HCT116 (cell line): ENCODE measurements at regions not wholly inside any gene's neighbourhood (a gene's known extent, or its start where the extent isn't known, plus 50 kb on each side); places are given as distances from the start of the nearest gene placed in this dataset.

Experiments
- ATAC-seq: fragments of 200-7000 bp; cut with Tn5 transposase; 2 replicates; pipeline ENCODE4 v1.9.1; 2020; ENCODE audit warnings: mild to moderate bottlenecking, moderate library complexity
- BruUV-seq: library from RNA; stranded (reverse); fragments of 400-500 nt; replicated peaks from 2 replicates; lab custom pipeline; 2021; lab: Mats Ljungman, UMichigan
- CTCF ChIA-PET: fragments of 300-600 bp; sonication (Branson Sonifier 250); formaldehyde crosslinking; loops from one replicate; lab custom pipeline; 2021; ENCODE audit warnings: antibody characterized with exemption; lab: Charles Lee
- POLR2A ChIA-PET: fragments of 300-600, 350-600 bp; sonication (Branson Sonifier 250); formaldehyde crosslinking; loops from one replicate; lab custom pipeline; 2021; ENCODE audit warnings: antibody characterized with exemption; lab: Charles Lee
- RAD21 ChIA-PET, 2 experiments: fragments of 300-600 bp; sonication (Branson Sonifier 250); formaldehyde crosslinking; loops; one replicate each; lab custom pipeline; 2023; ENCODE audit warnings: low total read pairs in 2 of 2; ENCODE audit not compliant: uncharacterized antibody in 2 of 2, unreplicated experiment in 2 of 2, low non-redundant PET in 1 of 2; lab: Charles Lee
- DNase-seq: peaks from one replicate; pipeline ENCODE4 v3.0.0-alpha.2; 2010; ENCODE audit warnings: low read depth, low spot score
- H2AFZ ChIP-seq: fragments of 200-600 bp; shearing (Covaris generic), sonication (generic); 2 replicates; pipeline ENCODE4 v1.6.1; 2017; ENCODE audit warnings: low read depth, mixed run types, mixed read lengths, antibody characterized with exemption, low read length; ENCODE audit not compliant: poor library complexity, severe bottlenecking
- H3K27ac ChIP-seq: 2 replicates; pipeline ENCODE4 v1.5.1; 2012; ENCODE audit warnings: low read depth, low read length
- H3K27me3 ChIP-seq: fragments of 200-600 bp; sonication (generic); 2 replicates; pipeline ENCODE4 v1.6.1; 2016; ENCODE audit warnings: mixed run types, low read length, mixed read lengths; ENCODE audit not compliant: insufficient read depth
- H3K36me3 ChIP-seq, 2 experiments: fragments of 200-500 bp in 1 of 2; fragments of 200-600 bp in 1 of 2; sonication (Bioruptor generic) in 1 of 2; sonication (generic) in 1 of 2; 2 replicates each; pipeline versions ENCODE4 v1.5.1 to v1.6.1; 2014 to 2016; ENCODE audit warnings: low read length in 2 of 2, inconsistent platforms in 1 of 2, mixed read lengths in 1 of 2, mixed run types in 1 of 2; ENCODE audit not compliant: insufficient read depth in 2 of 2, control insufficient read depth in 1 of 2
- H3K4me1 ChIP-seq, 2 experiments: fragments of 200-600 bp in 1 of 2; sonication (generic) in 1 of 2; 2 replicates each; pipeline versions ENCODE4 v1.5.1 to v1.6.1; 2012 to 2017; ENCODE audit warnings: low read length in 2 of 2, inconsistent platforms in 1 of 2, mild to moderate bottlenecking in 1 of 2, mixed read lengths in 1 of 2, mixed run types in 1 of 2, moderate library complexity in 1 of 2; ENCODE audit not compliant: insufficient read depth in 2 of 2, control insufficient read depth in 1 of 2
- H3K4me2 ChIP-seq: fragments of 200-600 bp; sonication (generic); 2 replicates; pipeline ENCODE4 v1.6.1; 2017; ENCODE audit warnings: mixed run types, low read length, mixed read lengths
- H3K4me3 ChIP-seq, 2 experiments: fragments of 200-600 bp in 1 of 2; sonication (generic) in 1 of 2; replicated peaks in 1 of 2; 2 replicates each; pipeline ENCODE4 v1.5.1; 2011 to 2016; ENCODE audit warnings: low read length in 2 of 2, control low read depth in 1 of 2, low read depth in 1 of 2, mild to moderate bottlenecking in 1 of 2, mixed read lengths in 1 of 2, mixed run types in 1 of 2
- H3K79me2 ChIP-seq: fragments of 200-600 bp; sonication (generic); 2 replicates; pipeline ENCODE4 v1.6.1; 2017; ENCODE audit warnings: mild to moderate bottlenecking, mixed run types, low read length, moderate library complexity, mixed read lengths; ENCODE audit not compliant: insufficient read depth
- H3K9ac ChIP-seq: fragments of 200-600 bp; sonication (generic); 2 replicates; pipeline ENCODE4 v1.6.1; 2016; ENCODE audit warnings: low read length, mixed read lengths
- H3K9me2 ChIP-seq: fragments of 200-600 bp; sonication (generic), shearing (Covaris generic); 2 replicates; pipeline ENCODE4 v1.6.1; 2017; ENCODE audit warnings: mixed run types, mild to moderate bottlenecking, moderate library complexity; ENCODE audit not compliant: insufficient read depth
- H3K9me3 ChIP-seq, 2 experiments: fragments of 200-500 bp in 1 of 2; fragments of 200-600 bp in 1 of 2; sonication (Bioruptor generic) in 1 of 2; sonication (generic) in 1 of 2; 2 replicates each; pipeline ENCODE4 v1.6.1; 2014 to 2017; ENCODE audit warnings: low read length in 2 of 2, mixed read lengths in 2 of 2, inconsistent platforms in 1 of 2, low read depth in 1 of 2, mild to moderate bottlenecking in 1 of 2, mixed run types in 1 of 2, moderate library complexity in 1 of 2; ENCODE audit not compliant: control insufficient read depth in 1 of 2, insufficient read depth in 1 of 2
- H4K20me1 ChIP-seq: fragments of 200-600 bp; sonication (generic), shearing (Covaris generic); 2 replicates; pipeline ENCODE4 v1.6.1; 2017; ENCODE audit warnings: mixed run types, mild to moderate bottlenecking, moderate library complexity; ENCODE audit not compliant: insufficient read depth
- ATF3 ChIP-seq: IDR thresholded peaks from 2 replicates; pipeline ENCODE4 v1.6.1; 2012
- CTCF ChIP-seq, 3 experiments: fragments of 200-600 bp in 1 of 3; sonication (generic) in 1 of 3; IDR thresholded peaks in 2 of 3; conservative IDR thresholded peaks in 1 of 3; 2 replicates each; pipeline ENCODE4 v1.5.1; 2012 to 2017; ENCODE audit warnings: low read depth in 2 of 3, low read length in 2 of 3, antibody characterized with exemption in 1 of 3, borderline replicate concordance in 1 of 3, control low read depth in 1 of 3, mild to moderate bottlenecking in 1 of 3, mixed read lengths in 1 of 3, mixed run types in 1 of 3, moderate library complexity in 1 of 3; ENCODE audit not compliant: insufficient read depth in 1 of 3
- EGR1 ChIP-seq: IDR thresholded peaks from 2 replicates; pipeline ENCODE4 v1.6.1; 2012; ENCODE audit warnings: low read depth
- EZH2phosphoT487 ChIP-seq: fragments of 200-600 bp; IDR thresholded peaks from 2 replicates; pipeline ENCODE4 v1.6.1; 2018; ENCODE audit warnings: antibody characterized with exemption, borderline replicate concordance
- JUND ChIP-seq: IDR thresholded peaks from 2 replicates; pipeline ENCODE4 v1.6.1; 2012
- MAX ChIP-seq: IDR thresholded peaks from 2 replicates; pipeline ENCODE4 v1.6.1; 2012
- POLR2A ChIP-seq: IDR thresholded peaks from 2 replicates; pipeline ENCODE4 v1.7.0; 2011; ENCODE audit warnings: borderline replicate concordance; ENCODE audit not compliant: insufficient read depth, insufficient read length; ENCODE audit errors: extremely low read depth
- POLR2AphosphoS5 ChIP-seq: IDR thresholded peaks from 2 replicates; pipeline ENCODE4 v1.6.1; 2011; ENCODE audit warnings: mild to moderate bottlenecking, low read depth, low read length, moderate library complexity
- RAD21 ChIP-seq: IDR thresholded peaks from 2 replicates; pipeline ENCODE4 v1.6.1; 2012; ENCODE audit warnings: low read depth, mild to moderate bottlenecking
- SP1 ChIP-seq: IDR thresholded peaks from 2 replicates; pipeline ENCODE4 v1.6.1; 2012; ENCODE audit warnings: low read depth
- SRF ChIP-seq: IDR thresholded peaks from 2 replicates; pipeline ENCODE4 v1.6.1; 2012; ENCODE audit warnings: low read depth
- ZBTB33 ChIP-seq: IDR thresholded peaks from 2 replicates; pipeline ENCODE4 v1.6.1; 2011; ENCODE audit warnings: mild to moderate bottlenecking, low read length, moderate library complexity; ENCODE audit not compliant: insufficient replicate concordance; ENCODE audit errors: extremely low read depth
- ZFX ChIP-seq: fragments of 450-650 bp; IDR thresholded peaks from 2 replicates; pipeline ENCODE4 v1.6.1; 2017
- ZNF274 ChIP-seq: fragments of 200-500 bp; sonication (Bioruptor generic); IDR thresholded peaks from 2 replicates; pipeline ENCODE4 v1.6.1; 2014; ENCODE audit warnings: mild to moderate bottlenecking, low read depth, low read length, inconsistent platforms
- intact Hi-C: fragments of 100-400 bp; cut with micrococcal nuclease; formaldehyde crosslinking; loops from 2 replicates; pipeline ENCODE4 v1.10.0; 2022

GRCh38 chr9:2461892-2462291 lies 159.7 kb upstream of the VLDLR start:
- ATAC-seq: no peak
- Histone ChIP-seq H3K9ac (no peak overlapping the region), H3K27me3 (peaks cover 26% of the 10 kb centered on the region; the same call in 1 of the 2 replicates), H3K4me1 (peaks cover 8 to 13% of the 10 kb centered on the region in 2 experiments; a peak in 3 of 4 replicates), H2AFZ (no peak overlapping the region), H3K9me3 (no peaks in the 10 kb centered on the region), H3K79me2 (no peaks in the 10 kb centered on the region), H3K36me3 (no peaks in the 10 kb centered on the region), H3K4me2 (no peak overlapping the region), H3K4me3 (no peak overlapping the region), H3K27ac (no peak overlapping the region), H3K9me2 (no peaks in the 10 kb centered on the region), H4K20me1 (no peaks in the 10 kb centered on the region)
- BruUV-seq: no TSS peak
- intact Hi-C loops: no loop called here
- ChIA-PET POLR2A (no interaction called here), RAD21 (no interaction called here), CTCF (no interaction called here)
- DNase-seq: no peak
- TF ChIP-seq EGR1 (no peak), RAD21 (no peak), MAX (no peak)

GRCh38 chr9:2464624-2465023 lies 157.0 kb upstream of the VLDLR start:
- H3K36me3 ChIP-seq: no peaks in the 10 kb centered on the region
- no peaks in the 10 kb centered on the region for H3K79me2 ChIP-seq
- CTCF ChIA-PET: no interaction called here
- POLR2A ChIA-PET: no interaction called here
- no peak overlapping the region for H3K9ac ChIP-seq
- H3K4me2 ChIP-seq: no peak overlapping the region
- ATAC-seq: no peak
- peaks cover 8 to 13% of the 10 kb centered on the region in 2 experiments; a peak in 3 of 4 replicates for H3K4me1 ChIP-seq
- RAD21 ChIA-PET: no interaction called here
- H3K27ac ChIP-seq: no peak overlapping the region
- H3K27me3 ChIP-seq: peaks cover 22% of the 10 kb centered on the region; the same call in 1 of the 2 replicates
- H3K9me3 ChIP-seq: no peaks in the 10 kb centered on the region
- no peak overlapping the region for H3K4me3 ChIP-seq
- no peak overlapping the region for H2AFZ ChIP-seq
- no peaks in the 10 kb centered on the region for H4K20me1 ChIP-seq
- intact Hi-C loops: no loop called here
- H3K9me2 ChIP-seq: no peaks in the 10 kb centered on the region
- no peak for TF ChIP-seq POLR2AphosphoS5
- TF ChIP-seq CTCF (IDR thresholded peaks at IDR 0.05 in 2 of 3, conservative IDR thresholded peaks at IDR 0.05 in 1 of 3; ENCODE audit: borderline replicate concordance in 1 of 3, insufficient read depth in 1 of 3, low read depth in 2 of 3, low read length in 2 of 3): no peak
- TF ChIP-seq JUND: no peak
- no peak for TF ChIP-seq ZFX
- no peak for TF ChIP-seq ATF3
- TF ChIP-seq ZBTB33: no peak
- TF ChIP-seq SRF: no peak
- no peak for TF ChIP-seq POLR2A
- no peak for TF ChIP-seq ZNF274
- no peak for TF ChIP-seq RAD21
- TF ChIP-seq MAX: no peak
- TF ChIP-seq SP1: no peak
- no peak for TF ChIP-seq EZH2phosphoT487
- TF ChIP-seq, all 23 proteins: peak for 0
- no TSS peak for BruUV-seq
- DNase-seq: no peak
